ENCODE measurements at regions not wholly inside any gene's neighbourhood (a gene's known extent, or its start where the extent isn't known, plus 50 kb on each side); places are given as distances from the start of the nearest gene placed in this dataset.

DNA sequence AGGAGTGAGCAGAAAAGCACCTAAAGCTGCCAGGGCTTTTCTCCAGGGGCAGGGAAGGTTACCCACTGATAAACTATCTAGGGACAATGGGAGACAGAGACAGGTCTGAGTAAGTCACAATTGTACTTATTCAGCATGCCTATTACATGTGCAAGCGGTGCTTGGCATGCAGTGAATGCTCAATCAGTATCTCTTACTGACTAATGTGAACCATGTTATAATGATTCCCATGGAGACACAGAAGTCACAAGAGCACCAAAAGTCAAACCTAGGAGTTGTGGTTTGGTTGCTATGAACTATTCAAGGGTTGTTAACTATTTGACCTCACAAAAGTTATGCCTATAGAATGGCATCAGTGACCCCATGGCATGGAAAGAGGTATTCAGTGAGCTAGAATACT is 50.0 kb upstream of the RASGRP1 start:
- Histone ChIP-seq H3K9me3 (ENCODE audit: control insufficient read depth in 4 of 4, insufficient read depth in 3 of 4, low read length in 3 of 4) (no peaks in the 10 kb centered on the region), H3K27me3 (ENCODE audit: control insufficient read depth in 3 of 3, insufficient read depth in 3 of 3, low read length in 2 of 3) (no peaks in the 10 kb centered on the region), H3K4me3 (no peak overlapping the region), H3K9ac (ENCODE audit: insufficient read depth in 1 of 2, low read length in 2 of 2) (no peak overlapping the region), H3K27ac (ENCODE audit: low read depth in 1 of 2, low read length in 1 of 2) (no peak overlapping the region), H3K4me1 (ENCODE audit: control insufficient read depth in 5 of 5, insufficient read depth in 5 of 5, low read length in 5 of 5) (no peaks in the 10 kb centered on the region), H3K36me3 (ENCODE audit: control insufficient read depth in 4 of 4, insufficient read depth in 4 of 4, low read length in 4 of 4) (no peaks in the 10 kb centered on the region)
- TF ChIP-seq, protein P1, sequence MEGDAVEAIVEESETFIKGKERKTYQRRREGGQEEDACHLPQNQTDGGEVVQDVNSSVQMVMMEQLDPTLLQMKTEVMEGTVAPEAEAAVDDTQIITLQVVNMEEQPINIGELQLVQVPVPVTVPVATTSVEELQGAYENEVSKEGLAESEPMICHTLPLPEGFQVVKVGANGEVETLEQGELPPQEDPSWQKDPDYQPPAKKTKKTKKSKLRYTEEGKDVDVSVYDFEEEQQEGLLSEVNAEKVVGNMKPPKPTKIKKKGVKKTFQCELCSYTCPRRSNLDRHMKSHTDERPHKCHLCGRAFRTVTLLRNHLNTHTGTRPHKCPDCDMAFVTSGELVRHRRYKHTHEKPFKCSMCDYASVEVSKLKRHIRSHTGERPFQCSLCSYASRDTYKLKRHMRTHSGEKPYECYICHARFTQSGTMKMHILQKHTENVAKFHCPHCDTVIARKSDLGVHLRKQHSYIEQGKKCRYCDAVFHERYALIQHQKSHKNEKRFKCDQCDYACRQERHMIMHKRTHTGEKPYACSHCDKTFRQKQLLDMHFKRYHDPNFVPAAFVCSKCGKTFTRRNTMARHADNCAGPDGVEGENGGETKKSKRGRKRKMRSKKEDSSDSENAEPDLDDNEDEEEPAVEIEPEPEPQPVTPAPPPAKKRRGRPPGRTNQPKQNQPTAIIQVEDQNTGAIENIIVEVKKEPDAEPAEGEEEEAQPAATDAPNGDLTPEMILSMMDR (IDR thresholded peaks at IDR 0.05; ENCODE audit: control extremely low read depth, extremely low read depth), result no peak
- DNase-seq (no peak), ATAC-seq (ENCODE audit: insufficient read depth, low FRiP score) (no peak)
- 96 to 100% methylated on average over 1 of the region's 1 CpG for WGBS, 2 donors

DNA sequence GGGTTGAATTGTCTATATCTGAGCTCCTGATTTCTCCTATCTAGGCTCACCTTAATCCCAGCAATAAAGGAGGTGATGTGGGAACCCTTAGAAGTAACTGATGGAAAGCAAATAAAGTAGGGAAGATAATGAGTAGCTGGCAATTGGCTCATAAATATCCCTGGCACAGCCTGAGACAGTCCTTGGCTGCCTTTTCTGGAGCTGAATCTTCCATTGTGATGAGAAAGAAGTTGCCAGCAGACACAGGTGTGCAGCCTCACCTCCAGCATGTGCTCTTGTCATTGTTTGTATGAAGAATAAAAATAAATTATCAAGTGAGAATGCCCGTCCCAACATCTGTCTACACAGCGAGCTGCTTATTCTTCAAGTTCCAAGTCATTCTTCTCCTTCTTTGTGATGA is 53.2 kb upstream of the RASGRP1 start:
- Histone ChIP-seq H3K9ac (ENCODE audit: insufficient read depth in 1 of 2, low read length in 2 of 2) (no peak overlapping the region), H3K4me3 (no peak overlapping the region), H3K27ac (ENCODE audit: low read depth in 1 of 2, low read length in 1 of 2) (no peak overlapping the region), H3K27me3 (ENCODE audit: control insufficient read depth in 3 of 3, insufficient read depth in 3 of 3, low read length in 2 of 3) (no peaks in the 10 kb centered on the region), H3K36me3 (ENCODE audit: control insufficient read depth in 4 of 4, insufficient read depth in 4 of 4, low read length in 4 of 4) (no peaks in the 10 kb centered on the region), H3K9me3 (ENCODE audit: control insufficient read depth in 4 of 4, insufficient read depth in 3 of 4, low read length in 3 of 4) (no peaks in the 10 kb centered on the region), H3K4me1 (ENCODE audit: control insufficient read depth in 5 of 5, insufficient read depth in 5 of 5, low read length in 5 of 5) (no peaks in the 10 kb centered on the region)
- DNase-seq (no peak), ATAC-seq (ENCODE audit: insufficient read depth, low FRiP score) (no peak)
- TF ChIP-seq, protein P1 (IDR thresholded peaks at IDR 0.05; ENCODE audit: control extremely low read depth, extremely low read depth), result no peak
- WGBS, 2 donors, result 95 to 100% methylated on average over 2 of the region's 2 CpGs

DNA sequence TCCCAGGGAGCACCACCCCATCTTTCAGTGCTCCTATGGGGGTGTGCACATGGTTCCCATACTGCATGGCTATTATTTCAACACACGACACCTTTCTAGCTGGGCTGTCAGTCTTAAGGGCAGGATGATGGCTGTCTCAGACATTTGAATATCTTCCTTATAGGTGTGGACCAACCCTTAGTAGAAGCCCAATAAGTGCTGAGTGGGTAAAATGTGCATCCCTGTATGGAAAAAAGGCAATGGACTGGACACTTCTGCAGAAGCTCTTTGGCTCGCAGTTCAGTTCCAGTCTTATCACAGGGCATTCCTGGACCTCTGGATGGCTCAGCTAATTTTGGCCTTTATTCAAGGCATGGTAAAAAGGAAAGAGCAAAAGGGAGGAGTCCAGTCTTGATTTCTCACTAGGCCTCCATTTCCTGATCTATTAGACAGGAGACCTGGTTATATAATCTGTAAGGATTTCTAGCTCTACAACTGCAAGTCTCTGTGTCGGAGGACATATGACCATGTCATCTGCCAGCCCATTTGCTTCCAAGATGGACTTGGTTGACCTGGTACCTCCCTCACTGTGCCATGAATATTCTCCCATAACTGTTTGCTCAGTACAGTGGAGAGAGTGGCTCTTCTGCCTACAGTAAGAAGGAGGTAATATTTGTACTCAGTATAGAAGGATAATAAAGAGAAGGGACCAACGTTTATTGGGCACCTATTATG is 53.8 kb upstream of the RASGRP1 start:
- Histone ChIP-seq H3K27ac (ENCODE audit: low read depth in 1 of 2, low read length in 1 of 2) (no peak overlapping the region), H3K9ac (ENCODE audit: insufficient read depth in 1 of 2, low read length in 2 of 2) (no peak overlapping the region), H3K4me3 (no peak overlapping the region), H3K36me3 (ENCODE audit: control insufficient read depth in 4 of 4, insufficient read depth in 4 of 4, low read length in 4 of 4) (no peaks in the 10 kb centered on the region), H3K27me3 (ENCODE audit: control insufficient read depth in 3 of 3, insufficient read depth in 3 of 3, low read length in 2 of 3) (no peaks in the 10 kb centered on the region), H3K9me3 (ENCODE audit: control insufficient read depth in 4 of 4, insufficient read depth in 3 of 4, low read length in 3 of 4) (no peaks in the 10 kb centered on the region), H3K4me1 (ENCODE audit: control insufficient read depth in 5 of 5, insufficient read depth in 5 of 5, low read length in 5 of 5) (no peaks in the 10 kb centered on the region)
- DNase-seq (no peak), ATAC-seq (ENCODE audit: insufficient read depth, low FRiP score) (no peak)
- 84 to 92% methylated on average over 4 of the region's 4 CpGs for WGBS, 2 donors
- TF ChIP-seq, protein P1 (IDR thresholded peaks at IDR 0.05; ENCODE audit: control extremely low read depth, extremely low read depth), result no peak

DNA sequence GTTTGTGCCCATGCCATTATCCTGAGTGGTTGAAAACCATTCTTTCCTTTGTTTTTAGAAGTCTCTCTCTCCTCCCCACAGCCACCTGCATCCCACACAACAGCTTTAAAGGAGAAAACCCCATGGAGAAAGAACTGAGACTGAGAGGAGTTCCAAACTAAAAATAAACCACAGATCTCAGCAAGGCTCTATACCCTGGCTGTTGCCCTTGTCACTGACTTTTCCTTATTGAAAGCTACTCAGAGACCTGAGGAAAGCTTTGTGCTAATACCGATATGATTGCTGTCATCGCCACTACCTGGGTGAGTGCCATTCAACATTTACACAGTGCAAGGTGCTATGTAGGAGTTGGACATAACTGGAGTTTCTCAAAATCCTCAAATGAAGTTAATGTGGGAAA is 55.5 kb upstream of the RASGRP1 start:
- 76 to 88% methylated on average over 2 of the region's 2 CpGs for WGBS, 2 donors
- Histone ChIP-seq H3K36me3 (ENCODE audit: control insufficient read depth in 4 of 4, insufficient read depth in 4 of 4, low read length in 4 of 4) (no peaks in the 10 kb centered on the region), H3K4me3 (no peak overlapping the region), H3K9me3 (ENCODE audit: control insufficient read depth in 4 of 4, insufficient read depth in 3 of 4, low read length in 3 of 4) (no peaks in the 10 kb centered on the region), H3K9ac (ENCODE audit: insufficient read depth in 1 of 2, low read length in 2 of 2) (no peak overlapping the region), H3K4me1 (ENCODE audit: control insufficient read depth in 5 of 5, insufficient read depth in 5 of 5, low read length in 5 of 5) (peaks cover 0 to 2% (median 0%) of the 10 kb centered on the region in 5 donors), H3K27me3 (ENCODE audit: control insufficient read depth in 3 of 3, insufficient read depth in 3 of 3, low read length in 2 of 3) (no peaks in the 10 kb centered on the region), H3K27ac (ENCODE audit: low read depth in 1 of 2, low read length in 1 of 2) (no peak overlapping the region)
- TF ChIP-seq, protein P1 (IDR thresholded peaks at IDR 0.05; ENCODE audit: control extremely low read depth, extremely low read depth), result no peak
- peak in 2 of 3 donors; percentile 4 to 38 for DNase-seq
- no peak for ATAC-seq (ENCODE audit: insufficient read depth, low FRiP score)
